ENCODE measurements at regions not wholly inside any gene's neighbourhood (a gene's known extent, or its start where the extent isn't known, plus 50 kb on each side); places are given as distances from the start of the nearest gene placed in this dataset.

- TF ChIP-seq CTCF (IDR thresholded peaks at IDR 0.05), result no peak
- TF ChIP-seq POLR2A (IDR thresholded peaks at IDR 0.05), result no peak
Measured at GRCh38 chr20:56995635-56996075, 270.8 kb downstream of the BMP7 start.
